Uterus (tissue), 3 donors: ENCODE measurements at regions not wholly inside any gene's neighbourhood (a gene's known extent, or its start where the extent isn't known, plus 50 kb on each side); places are given as distances from the start of the nearest gene placed in this dataset.

Experiments
- DNase-seq, 2 donors: peaks; one replicate each; pipeline ENCODE4 v3.0.0-alpha.2; 2019 to 2020
- H3K27ac ChIP-seq, 2 donors: fragments of 200-600 bp; sonication (generic); 1 replicate in 1 of 2; 2 replicates in 1 of 2; pipeline ENCODE4 v1.5.1; 2016 to 2018
- H3K27me3 ChIP-seq, 2 donors: fragments of 200-600 bp; sonication (generic); one replicate each; pipeline ENCODE4 v1.5.1; 2018 to 2019; ENCODE audit warnings: control low read depth in 1 of 2
- H3K36me3 ChIP-seq, 2 donors: fragments of 200-600 bp; sonication (generic); one replicate each; pipeline ENCODE4 v1.5.1; 2019; ENCODE audit warnings: control low read depth in 1 of 2
- H3K4me1 ChIP-seq, 2 donors: fragments of 200-600 bp; sonication (generic); one replicate each; pipeline ENCODE4 v1.5.1; 2018 to 2019; ENCODE audit warnings: control low read depth in 1 of 2
- H3K4me3 ChIP-seq, 2 donors: fragments of 200-600 bp; sonication (generic); 1 replicate in 1 of 2; 2 replicates in 1 of 2; pipeline ENCODE4 v1.5.1; 2018 to 2019; ENCODE audit warnings: mild to moderate bottlenecking in 1 of 2
- H3K9me3 ChIP-seq, 2 donors: fragments of 200-600 bp; sonication (generic); one replicate each; pipeline ENCODE4 v1.5.1; 2019; ENCODE audit warnings: control low read depth in 1 of 2
- POLR2A ChIP-seq, 2 donors: fragments of 450-650 bp; IDR thresholded peaks; one replicate each; pipeline ENCODE4 v1.6.1; 2016; ENCODE audit warnings: antibody characterized with exemption in 2 of 2, mild to moderate bottlenecking in 1 of 2, moderate library complexity in 1 of 2
- intact Hi-C: fragments of 100-400 bp; cut with DNase I; formaldehyde crosslinking; loops from one replicate; pipeline ENCODE4 v1.15.1; 2023; ENCODE audit warnings: low total_unique reads
- TF ChIP-seq, protein P1 (sequence below), 4 experiments: fragments of 200-600 bp in 2 of 4; fragments of 450-650 bp in 2 of 4; sonication (generic) in 2 of 4; IDR thresholded peaks; one replicate each; pipeline ENCODE4 v1.5.1; 2016 to 2019; ENCODE audit warnings: antibody characterized with exemption in 4 of 4, mild to moderate bottlenecking in 2 of 4, moderate library complexity in 1 of 4
- donor health status: DM: yes; HTN: yes; CAD: no.

DNA sequence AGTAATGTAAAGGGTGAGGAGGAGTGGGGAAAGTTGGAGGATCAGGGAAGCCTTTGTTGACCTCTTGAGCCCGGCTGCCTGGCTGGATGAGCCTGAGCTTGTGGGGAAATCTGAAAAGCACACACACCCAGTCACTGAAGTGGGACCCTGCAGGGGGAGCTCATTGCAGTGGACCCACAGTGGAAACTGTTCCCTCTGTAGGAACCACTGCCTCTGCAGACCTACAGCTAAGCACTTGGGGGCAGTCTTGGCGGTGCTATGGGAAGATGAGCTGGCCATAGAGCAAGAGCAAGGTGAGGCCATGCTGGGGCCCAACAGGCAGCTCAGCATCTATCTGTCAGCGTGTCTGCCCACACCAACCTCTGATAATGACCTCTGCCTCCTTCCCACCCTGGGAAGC is 294.8 kb downstream of the TSHZ3 start:
- intact Hi-C loops: no loop called here
- Histone ChIP-seq H3K9me3 (no peaks in the 10 kb centered on the region), H3K27ac (no peak overlapping the region), H3K36me3 (no peaks in the 10 kb centered on the region), H3K4me1 (no peaks in the 10 kb centered on the region), H3K4me3 (no peak overlapping the region), H3K27me3 (no peaks in the 10 kb centered on the region)
- TF ChIP-seq POLR2A (IDR thresholded peaks at IDR 0.05): no peak
- TF ChIP-seq, protein P1, sequence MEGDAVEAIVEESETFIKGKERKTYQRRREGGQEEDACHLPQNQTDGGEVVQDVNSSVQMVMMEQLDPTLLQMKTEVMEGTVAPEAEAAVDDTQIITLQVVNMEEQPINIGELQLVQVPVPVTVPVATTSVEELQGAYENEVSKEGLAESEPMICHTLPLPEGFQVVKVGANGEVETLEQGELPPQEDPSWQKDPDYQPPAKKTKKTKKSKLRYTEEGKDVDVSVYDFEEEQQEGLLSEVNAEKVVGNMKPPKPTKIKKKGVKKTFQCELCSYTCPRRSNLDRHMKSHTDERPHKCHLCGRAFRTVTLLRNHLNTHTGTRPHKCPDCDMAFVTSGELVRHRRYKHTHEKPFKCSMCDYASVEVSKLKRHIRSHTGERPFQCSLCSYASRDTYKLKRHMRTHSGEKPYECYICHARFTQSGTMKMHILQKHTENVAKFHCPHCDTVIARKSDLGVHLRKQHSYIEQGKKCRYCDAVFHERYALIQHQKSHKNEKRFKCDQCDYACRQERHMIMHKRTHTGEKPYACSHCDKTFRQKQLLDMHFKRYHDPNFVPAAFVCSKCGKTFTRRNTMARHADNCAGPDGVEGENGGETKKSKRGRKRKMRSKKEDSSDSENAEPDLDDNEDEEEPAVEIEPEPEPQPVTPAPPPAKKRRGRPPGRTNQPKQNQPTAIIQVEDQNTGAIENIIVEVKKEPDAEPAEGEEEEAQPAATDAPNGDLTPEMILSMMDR (IDR thresholded peaks at IDR 0.05): no peak
- DNase-seq: no peak

GRCh38 chr19:31049431-31049830 is 299.8 kb downstream of the TSHZ3 start:
- H3K4me3 ChIP-seq: no peak overlapping the region
- no peak overlapping the region for H3K27ac ChIP-seq
- TF ChIP-seq, protein P1 (IDR thresholded peaks at IDR 0.05): no peak
- no peak for TF ChIP-seq POLR2A (IDR thresholded peaks at IDR 0.05)
- intact Hi-C loops: no loop called here
- no peaks in the 10 kb centered on the region for H3K4me1 ChIP-seq
- no peaks in the 10 kb centered on the region for H3K9me3 ChIP-seq
- no peaks in the 10 kb centered on the region for H3K36me3 ChIP-seq
- no peak for DNase-seq
- H3K27me3 ChIP-seq: no peaks in the 10 kb centered on the region

DNA sequence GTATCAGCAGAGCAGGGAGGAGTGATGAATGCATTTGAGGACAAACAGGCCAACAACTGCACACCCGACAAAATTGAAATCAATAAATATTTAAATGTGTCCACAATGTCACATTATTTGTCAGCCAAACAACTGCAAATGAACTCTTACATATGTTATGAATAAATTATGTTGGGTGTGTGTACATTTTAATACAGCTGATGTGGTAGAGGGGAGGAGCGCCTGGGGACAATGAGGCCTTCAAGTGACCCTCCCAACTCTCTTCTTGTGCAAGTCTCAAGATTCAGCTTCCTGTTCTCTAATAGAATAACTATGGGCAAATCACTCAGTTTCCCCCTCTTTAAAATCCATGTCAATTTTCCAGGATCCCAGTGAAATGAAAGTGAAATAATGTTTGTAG is 303.2 kb downstream of the TSHZ3 start:
- Histone ChIP-seq H3K4me1 (no peaks in the 10 kb centered on the region), H3K9me3 (no peaks in the 10 kb centered on the region)
- intact Hi-C loops: no loop called here

DNA sequence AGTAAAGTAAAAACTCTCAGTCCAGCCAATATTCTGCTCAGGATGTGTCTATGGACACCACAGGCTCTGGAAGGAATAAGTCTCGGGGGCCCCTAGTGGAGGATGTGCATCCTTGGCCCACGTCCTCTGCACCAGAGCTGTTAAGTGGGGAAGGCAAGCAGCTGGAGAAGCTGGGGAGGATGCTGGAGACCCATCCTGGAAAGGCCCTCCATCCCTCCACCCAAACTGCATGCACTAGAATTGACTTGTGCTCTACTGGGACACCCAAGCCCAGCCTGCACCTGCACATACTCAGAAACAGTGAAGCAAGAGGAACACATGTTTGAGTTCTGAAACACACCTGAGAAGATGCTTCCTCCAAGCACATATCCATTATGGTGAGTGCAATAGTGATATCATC is 307.8 kb downstream of the TSHZ3 start:
- no peak for DNase-seq
- Histone ChIP-seq H3K27ac (no peak overlapping the region), H3K9me3 (no peaks in the 10 kb centered on the region), H3K4me3 (no peak overlapping the region), H3K36me3 (no peaks in the 10 kb centered on the region), H3K27me3 (no peaks in the 10 kb centered on the region), H3K4me1 (no peaks in the 10 kb centered on the region)
- intact Hi-C loops: no loop called here
- no peak for TF ChIP-seq POLR2A (IDR thresholded peaks at IDR 0.05)
- TF ChIP-seq, protein P1 (IDR thresholded peaks at IDR 0.05): no peak

More for the DNA sequence above, 303.2 kb downstream of the TSHZ3 start:
- Histone ChIP-seq H3K4me3 (no peak overlapping the region), H3K27ac (no peak overlapping the region), H3K36me3 (no peaks in the 10 kb centered on the region), H3K27me3 (no peaks in the 10 kb centered on the region)
- no peak for DNase-seq
- no peak for TF ChIP-seq POLR2A (IDR thresholded peaks at IDR 0.05)
- TF ChIP-seq, protein P1 (IDR thresholded peaks at IDR 0.05): no peak

DNA sequence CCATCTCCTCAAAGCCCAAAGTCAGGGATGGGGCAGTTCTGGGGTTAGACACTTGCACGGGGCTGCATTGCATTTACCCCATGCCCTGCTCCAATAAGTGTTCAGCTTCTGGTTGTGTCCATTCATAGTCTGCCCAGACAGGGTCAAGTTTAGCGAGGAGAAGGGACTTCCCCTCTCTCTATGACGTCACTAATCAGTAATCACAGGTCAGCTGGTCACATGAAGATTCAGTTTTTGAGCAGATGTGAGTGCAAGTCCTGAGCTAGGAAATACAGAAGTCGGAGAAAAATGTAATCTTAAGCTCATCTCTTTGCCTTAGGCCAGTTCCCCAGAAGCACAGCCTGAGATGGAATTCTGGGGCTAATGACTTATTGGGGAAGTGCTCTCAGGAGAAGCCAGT is 310.1 kb downstream of the TSHZ3 start:
- TF ChIP-seq, protein P1 (IDR thresholded peaks at IDR 0.05): no peak
- TF ChIP-seq POLR2A (IDR thresholded peaks at IDR 0.05): no peak
- intact Hi-C loops: no loop called here
- Histone ChIP-seq H3K4me1 (no peaks in the 10 kb centered on the region), H3K27me3 (no peaks in the 10 kb centered on the region), H3K27ac (no peak overlapping the region), H3K4me3 (no peak overlapping the region), H3K36me3 (peaks cover 0 to 3% of the 10 kb centered on the region in 2 donors), H3K9me3 (no peaks in the 10 kb centered on the region)
- DNase-seq: no peak
